ENCODE measurements at regions not wholly inside any gene's neighbourhood (a gene's known extent, or its start where the extent isn't known, plus 50 kb on each side); places are given as distances from the start of the nearest gene placed in this dataset.

DNA sequence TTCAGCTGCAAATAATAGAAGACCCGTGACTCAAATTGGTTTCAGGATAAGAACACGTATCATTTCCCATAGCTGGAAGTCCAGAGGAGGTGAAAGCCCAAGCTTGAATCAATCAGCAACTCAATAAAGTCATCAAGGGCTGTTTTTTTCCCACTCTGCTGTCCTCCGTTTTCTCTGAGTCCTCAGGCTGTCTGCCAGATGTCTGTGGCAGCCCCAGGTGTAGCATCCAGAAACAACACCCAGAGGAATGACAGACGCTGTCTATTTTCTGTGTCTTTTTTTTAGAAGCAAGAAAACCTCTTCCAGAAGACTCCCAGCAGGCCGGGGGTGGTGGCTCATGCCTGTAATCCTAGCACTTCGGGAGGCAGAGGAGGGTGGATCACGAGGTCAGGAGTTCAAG, 204.4 kb downstream of the FAM43A start:
- no peaks in the 10 kb centered on the region for H3K4me1 ChIP-seq (ENCODE audit: control insufficient read depth, insufficient read depth, low read length)
- H3K27ac ChIP-seq (ENCODE audit: low read length), result no peak overlapping the region
- no peaks in the 10 kb centered on the region for H3K36me3 ChIP-seq (ENCODE audit: control insufficient read depth, insufficient read depth, low read length)
- Mint-ChIP-seq H3K36me3 (peaks cover 7% of the 10 kb centered on the region), H3K4me1 (no peaks in the 10 kb centered on the region), H3K9me3 (peaks cover 2 to 6% of the 10 kb centered on the region in 2 donors), H3K4me3 (no peak overlapping the region), H3K27ac (no peak overlapping the region), H3K27me3 (ENCODE audit: low read depth in 2 of 2) (no peaks in the 10 kb centered on the region)
- H3K4me3 ChIP-seq (ENCODE audit: low read length), result no peak overlapping the region
- DNase-seq (no peak), ATAC-seq (no peak)
- intact Hi-C loops (cut with micrococcal nuclease), result no loop called here
- TF ChIP-seq, protein P1, sequence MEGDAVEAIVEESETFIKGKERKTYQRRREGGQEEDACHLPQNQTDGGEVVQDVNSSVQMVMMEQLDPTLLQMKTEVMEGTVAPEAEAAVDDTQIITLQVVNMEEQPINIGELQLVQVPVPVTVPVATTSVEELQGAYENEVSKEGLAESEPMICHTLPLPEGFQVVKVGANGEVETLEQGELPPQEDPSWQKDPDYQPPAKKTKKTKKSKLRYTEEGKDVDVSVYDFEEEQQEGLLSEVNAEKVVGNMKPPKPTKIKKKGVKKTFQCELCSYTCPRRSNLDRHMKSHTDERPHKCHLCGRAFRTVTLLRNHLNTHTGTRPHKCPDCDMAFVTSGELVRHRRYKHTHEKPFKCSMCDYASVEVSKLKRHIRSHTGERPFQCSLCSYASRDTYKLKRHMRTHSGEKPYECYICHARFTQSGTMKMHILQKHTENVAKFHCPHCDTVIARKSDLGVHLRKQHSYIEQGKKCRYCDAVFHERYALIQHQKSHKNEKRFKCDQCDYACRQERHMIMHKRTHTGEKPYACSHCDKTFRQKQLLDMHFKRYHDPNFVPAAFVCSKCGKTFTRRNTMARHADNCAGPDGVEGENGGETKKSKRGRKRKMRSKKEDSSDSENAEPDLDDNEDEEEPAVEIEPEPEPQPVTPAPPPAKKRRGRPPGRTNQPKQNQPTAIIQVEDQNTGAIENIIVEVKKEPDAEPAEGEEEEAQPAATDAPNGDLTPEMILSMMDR (IDR thresholded peaks at IDR 0.05), result no peak
- H3K27me3 ChIP-seq (ENCODE audit: control insufficient read depth, insufficient read depth, low read length), result no peaks in the 10 kb centered on the region
- H3K9me3 ChIP-seq (ENCODE audit: control insufficient read depth, insufficient read depth, low read length), result no peaks in the 10 kb centered on the region
- WGBS (ENCODE audit: insufficient coverage), result 78% methylated on average over 7 of the region's 7 CpGs

DNA sequence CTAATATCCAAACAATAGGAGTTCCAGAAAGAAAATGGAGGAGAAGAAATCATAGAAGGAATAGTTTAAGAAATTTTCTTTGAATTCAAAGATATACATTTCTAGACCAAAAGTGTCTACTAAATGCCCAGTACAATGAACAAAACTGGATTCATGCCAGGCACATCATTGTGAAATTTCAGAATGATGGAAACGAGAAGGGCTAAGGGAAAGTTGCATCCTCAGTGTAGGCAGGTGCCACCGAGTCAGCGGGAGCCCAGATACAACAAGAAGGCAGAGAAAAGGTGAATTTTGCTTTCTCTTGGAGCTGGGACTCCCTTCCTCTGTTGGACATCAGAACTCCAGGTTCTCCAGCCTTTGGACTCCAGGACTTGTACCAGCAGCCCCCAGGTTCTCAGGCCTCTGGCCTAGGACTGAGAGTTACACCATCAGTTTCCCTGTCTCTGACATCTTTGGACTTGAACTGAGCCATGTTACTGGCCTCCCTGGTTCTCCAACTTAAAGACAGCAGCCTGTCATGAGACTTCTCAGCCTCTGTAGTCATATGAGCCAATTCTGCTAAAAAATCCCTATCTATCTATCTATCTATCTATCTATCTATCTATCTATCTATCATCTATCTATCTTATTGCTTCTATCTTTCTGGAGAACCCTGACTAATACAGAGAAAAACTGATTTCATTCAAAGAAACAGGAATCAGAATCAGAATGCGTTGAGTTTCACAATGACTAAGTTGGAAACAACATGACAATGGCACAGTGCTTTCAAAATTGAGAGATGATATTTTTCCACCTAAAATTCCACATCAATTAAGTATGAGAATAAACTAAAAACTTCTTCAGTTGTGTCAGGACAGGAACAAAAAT, 207.7 kb downstream of the FAM43A start:
- Histone ChIP-seq H3K27me3 (ENCODE audit: control insufficient read depth, insufficient read depth, low read length) (no peaks in the 10 kb centered on the region), H3K36me3 (ENCODE audit: control insufficient read depth, insufficient read depth, low read length) (no peaks in the 10 kb centered on the region), H3K9me3 (ENCODE audit: control insufficient read depth, insufficient read depth, low read length) (no peaks in the 10 kb centered on the region), H3K4me3 (ENCODE audit: low read length) (no peak overlapping the region), H3K4me1 (ENCODE audit: control insufficient read depth, insufficient read depth, low read length) (no peaks in the 10 kb centered on the region), H3K27ac (ENCODE audit: low read length) (no peak overlapping the region)
- ATAC-seq (no peak), DNase-seq (no peak)
- Mint-ChIP-seq H3K27me3 (ENCODE audit: low read depth in 2 of 2) (peaks cover 9 to 16% of the 10 kb centered on the region in 2 donors), H3K27ac (no peak overlapping the region), H3K4me3 (no peak overlapping the region), H3K36me3 (no peaks in the 10 kb centered on the region), H3K9me3 (peaks cover 2 to 6% of the 10 kb centered on the region in 2 donors), H3K4me1 (no peaks in the 10 kb centered on the region)
- intact Hi-C loops (cut with micrococcal nuclease), result no loop called here
- TF ChIP-seq, protein P1 (IDR thresholded peaks at IDR 0.05), result no peak
- WGBS (ENCODE audit: insufficient coverage), result 81% methylated on average over 4 of the region's 4 CpGs

DNA sequence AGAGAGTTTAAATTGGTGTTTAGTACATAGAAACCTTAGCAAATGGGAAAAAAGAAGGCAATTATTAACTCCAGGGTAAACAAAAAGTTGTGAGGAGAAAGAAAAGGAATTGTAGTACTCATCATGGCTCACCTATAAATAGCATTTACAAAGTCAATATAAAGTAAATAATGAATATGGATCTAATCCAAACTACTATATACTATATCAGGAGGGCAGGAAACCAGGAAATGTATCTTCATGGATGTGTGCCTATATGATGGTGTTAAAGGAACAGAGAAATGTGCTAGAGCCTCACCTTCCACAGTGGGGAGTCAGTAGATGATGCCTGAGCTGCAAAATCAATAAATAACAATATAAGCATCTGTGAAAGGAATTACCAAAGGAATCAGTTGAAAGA, 208.9 kb downstream of the FAM43A start:
- ATAC-seq (no peak), DNase-seq (no peak)
- Histone ChIP-seq H3K4me3 (ENCODE audit: low read length) (no peak overlapping the region), H3K27me3 (ENCODE audit: control insufficient read depth, insufficient read depth, low read length) (no peaks in the 10 kb centered on the region), H3K36me3 (ENCODE audit: control insufficient read depth, insufficient read depth, low read length) (no peaks in the 10 kb centered on the region), H3K27ac (ENCODE audit: low read length) (no peak overlapping the region), H3K9me3 (ENCODE audit: control insufficient read depth, insufficient read depth, low read length) (no peaks in the 10 kb centered on the region), H3K4me1 (ENCODE audit: control insufficient read depth, insufficient read depth, low read length) (no peaks in the 10 kb centered on the region)
- intact Hi-C loops (cut with micrococcal nuclease), result no loop called here
- Mint-ChIP-seq H3K9me3 (peaks cover 2 to 6% of the 10 kb centered on the region in 2 donors), H3K27ac (no peak overlapping the region), H3K4me3 (no peak overlapping the region), H3K27me3 (ENCODE audit: low read depth in 2 of 2) (peaks cover 18 to 21% of the 10 kb centered on the region in 2 donors), H3K4me1 (no peaks in the 10 kb centered on the region), H3K36me3 (peaks cover 2% of the 10 kb centered on the region)
- TF ChIP-seq, protein P1 (IDR thresholded peaks at IDR 0.05), result no peak
